ENCODE measurements at regions not wholly inside any gene's neighbourhood (a gene's known extent, or its start where the extent isn't known, plus 50 kb on each side); places are given as distances from the start of the nearest gene placed in this dataset.

DNA sequence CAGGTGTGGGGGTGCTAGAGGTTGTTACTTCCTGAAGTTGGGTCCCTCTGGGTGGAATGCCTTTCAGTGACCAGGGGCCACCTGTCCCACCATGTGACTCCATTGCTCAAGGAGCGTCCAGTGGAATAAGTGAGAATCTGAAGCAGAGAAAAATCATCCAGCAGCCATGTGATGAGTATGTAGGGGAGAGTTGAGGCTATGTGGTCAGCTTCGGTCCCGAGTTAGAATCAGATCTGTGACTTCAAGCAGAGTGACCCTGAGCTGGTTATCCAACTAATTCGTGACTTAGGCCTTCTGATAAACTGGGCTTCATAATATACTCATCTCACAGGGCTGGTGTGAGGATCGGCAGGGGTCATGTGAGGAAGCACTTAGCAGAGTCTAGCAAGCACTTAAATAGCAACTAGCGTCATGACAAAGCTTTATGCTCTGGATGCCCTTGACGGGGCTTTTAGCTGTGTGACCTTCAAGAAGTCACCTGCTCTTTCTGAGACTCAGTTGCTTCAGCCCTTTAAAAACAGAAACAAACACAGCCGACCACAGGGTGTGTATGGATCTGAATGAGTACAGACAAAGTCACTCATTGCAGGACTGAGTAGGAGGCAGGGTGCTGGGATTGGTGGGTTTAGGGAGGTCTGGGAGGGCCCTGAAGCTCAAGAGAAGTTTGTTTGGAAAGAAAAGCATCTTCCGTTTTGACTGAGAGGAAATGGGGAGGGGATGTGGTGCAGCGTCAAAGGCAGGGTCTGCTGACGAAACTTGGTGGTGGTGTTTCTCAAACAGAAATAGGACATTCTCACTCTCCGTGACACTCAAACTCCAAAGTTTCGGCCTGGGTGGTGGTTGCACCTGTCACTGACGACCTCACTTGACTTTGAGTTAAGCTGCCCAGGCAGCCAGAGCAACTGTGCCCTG, 264.0 kb upstream of the CXCR4 start (continued):
- TF ChIP-seq IRF3 (IDR thresholded peaks at IDR 0.05) (no peak), NRF1 (conservative IDR thresholded peaks at IDR 0.05; ENCODE audit: low read depth, low read length) (no peak), ETV6 (conservative IDR thresholded peaks at IDR 0.05 in 1 of 2, IDR thresholded peaks at IDR 0.05 in 1 of 2; ENCODE audit: borderline replicate concordance in 1 of 2, low read depth in 1 of 2) (peak in 1 of 2 experiments; percentile 84; a peak in 2 of 4 replicates), GABPA (IDR thresholded peaks at IDR 0.05; ENCODE audit: low read depth) (peak; percentile 53; the same call in 1 of the 2 replicates), CREM (IDR thresholded peaks at IDR 0.05; ENCODE audit: low read depth) (peak; percentile 90), ZNF24 (IDR thresholded peaks at IDR 0.05) (no peak), ZZZ3 (IDR thresholded peaks at IDR 0.05; ENCODE audit: control insufficient read depth, insufficient read length, low read depth) (no peak), FOXK2 (IDR thresholded peaks at IDR 0.05) (no peak), SIX5 (IDR thresholded peaks at IDR 0.05; ENCODE audit: low read depth, low read length, severe bottlenecking) (no peak), IRF4 (IDR thresholded peaks at IDR 0.05; ENCODE audit: low read depth, low read length) (peak; percentile 75; the same call in 1 of the 2 replicates), PBX3 (IDR thresholded peaks at IDR 0.05; ENCODE audit: insufficient replicate concordance, low read depth, low read length) (no peak), CHD4 (IDR thresholded peaks at IDR 0.05) (no peak), HSF1 (IDR thresholded peaks at IDR 0.05; ENCODE audit: low read depth, low read length) (no peak), CHD2 (IDR thresholded peaks at IDR 0.05; ENCODE audit: borderline replicate concordance, low read depth, low read length) (peak; percentile 82; the same call in 1 of the 2 replicates), ATF7 (IDR thresholded peaks at IDR 0.05; ENCODE audit: low read depth) (peak; percentile 72), EZH2 (IDR thresholded peaks at IDR 0.05; ENCODE audit: borderline replicate concordance, control insufficient read depth, low read depth, low read length) (no peak), CREB1 (IDR thresholded peaks at IDR 0.05; ENCODE audit: low read depth) (peak; percentile 93), SMC3 (IDR thresholded peaks at IDR 0.05; ENCODE audit: borderline replicate concordance, low read length) (no peak), ZSCAN29 (IDR thresholded peaks at IDR 0.05) (no peak), IKZF2 (IDR thresholded peaks at IDR 0.05) (peak; percentile 85 to 90)
- TF ChIP-seq, protein P1, sequence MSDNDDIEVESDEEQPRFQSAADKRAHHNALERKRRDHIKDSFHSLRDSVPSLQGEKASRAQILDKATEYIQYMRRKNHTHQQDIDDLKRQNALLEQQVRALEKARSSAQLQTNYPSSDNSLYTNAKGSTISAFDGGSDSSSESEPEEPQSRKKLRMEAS (IDR thresholded peaks at IDR 0.05; ENCODE audit: low read depth, low read length), result no peak
- TF ChIP-seq, protein P2, sequence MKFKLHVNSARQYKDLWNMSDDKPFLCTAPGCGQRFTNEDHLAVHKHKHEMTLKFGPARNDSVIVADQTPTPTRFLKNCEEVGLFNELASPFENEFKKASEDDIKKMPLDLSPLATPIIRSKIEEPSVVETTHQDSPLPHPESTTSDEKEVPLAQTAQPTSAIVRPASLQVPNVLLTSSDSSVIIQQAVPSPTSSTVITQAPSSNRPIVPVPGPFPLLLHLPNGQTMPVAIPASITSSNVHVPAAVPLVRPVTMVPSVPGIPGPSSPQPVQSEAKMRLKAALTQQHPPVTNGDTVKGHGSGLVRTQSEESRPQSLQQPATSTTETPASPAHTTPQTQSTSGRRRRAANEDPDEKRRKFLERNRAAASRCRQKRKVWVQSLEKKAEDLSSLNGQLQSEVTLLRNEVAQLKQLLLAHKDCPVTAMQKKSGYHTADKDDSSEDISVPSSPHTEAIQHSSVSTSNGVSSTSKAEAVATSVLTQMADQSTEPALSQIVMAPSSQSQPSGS (IDR thresholded peaks at IDR 0.05; ENCODE audit: low read length), result peak; percentile 66
- TF ChIP-seq, protein P3, sequence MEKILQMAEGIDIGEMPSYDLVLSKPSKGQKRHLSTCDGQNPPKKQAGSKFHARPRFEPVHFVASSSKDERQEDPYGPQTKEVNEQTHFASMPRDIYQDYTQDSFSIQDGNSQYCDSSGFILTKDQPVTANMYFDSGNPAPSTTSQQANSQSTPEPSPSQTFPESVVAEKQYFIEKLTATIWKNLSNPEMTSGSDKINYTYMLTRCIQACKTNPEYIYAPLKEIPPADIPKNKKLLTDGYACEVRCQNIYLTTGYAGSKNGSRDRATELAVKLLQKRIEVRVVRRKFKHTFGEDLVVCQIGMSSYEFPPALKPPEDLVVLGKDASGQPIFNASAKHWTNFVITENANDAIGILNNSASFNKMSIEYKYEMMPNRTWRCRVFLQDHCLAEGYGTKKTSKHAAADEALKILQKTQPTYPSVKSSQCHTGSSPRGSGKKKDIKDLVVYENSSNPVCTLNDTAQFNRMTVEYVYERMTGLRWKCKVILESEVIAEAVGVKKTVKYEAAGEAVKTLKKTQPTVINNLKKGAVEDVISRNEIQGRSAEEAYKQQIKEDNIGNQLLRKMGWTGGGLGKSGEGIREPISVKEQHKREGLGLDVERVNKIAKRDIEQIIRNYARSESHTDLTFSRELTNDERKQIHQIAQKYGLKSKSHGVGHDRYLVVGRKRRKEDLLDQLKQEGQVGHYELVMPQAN (conservative IDR thresholded peaks at IDR 0.05), result no peak

Measured in GM12878 (cell line).